Peyer's patch (tissue), 4 donors: ENCODE measurements at regions not wholly inside any gene's neighbourhood (a gene's known extent, or its start where the extent isn't known, plus 50 kb on each side); places are given as distances from the start of the nearest gene placed in this dataset.

ENCODE experiments used
- CTCF ChIP-seq, 6 experiments: fragments of 450-650 bp in 4 of 6; fragments of 200-600 bp in 2 of 6; sonication (generic) in 1 of 6; IDR thresholded peaks; one replicate each; pipeline ENCODE4 v1.5.1; 2017 to 2019; ENCODE audit warnings: antibody characterized with exemption in 6 of 6, mild to moderate bottlenecking in 3 of 6, moderate library complexity in 1 of 6
- POLR2A ChIP-seq, 2 donors: fragments of 450-650 bp; IDR thresholded peaks; one replicate each; pipeline ENCODE4 v1.5.1; 2017; ENCODE audit warnings: antibody characterized with exemption in 2 of 2, mild to moderate bottlenecking in 2 of 2, moderate library complexity in 2 of 2

GRCh38 chr1:90779573-90779972 is 62.5 kb upstream of the BARHL2 start:
- TF ChIP-seq CTCF (IDR thresholded peaks at IDR 0.05) (no peak), POLR2A (IDR thresholded peaks at IDR 0.05) (no peak)
